ENCODE measurements at regions not wholly inside any gene's neighbourhood (a gene's known extent, or its start where the extent isn't known, plus 50 kb on each side); places are given as distances from the start of the nearest gene placed in this dataset.
A peak's percentile ranks its signal among the peaks of the same experiment; 100 is the strongest.

- no peak for DNase-seq (ENCODE audit: low read depth, low spot score)
Measured at GRCh38 chr10:78557433-78557925, 511.3 kb upstream of the ZMIZ1 start.

GRCh38 chr10:78559661-78560340, 509.0 kb upstream of the ZMIZ1 start:
- DNase-seq (ENCODE audit: low read depth, low spot score), result no peak

GRCh38 chr10:78560341-78560688, 508.5 kb upstream of the ZMIZ1 start:
- DNase-seq (ENCODE audit: low read depth, low spot score), result no peak

GRCh38 chr10:78563314-78563713, 505.5 kb upstream of the ZMIZ1 start:
- peak; percentile 29 for DNase-seq (ENCODE audit: low read depth, low spot score)

GRCh38 chr10:78565841-78566240, 502.9 kb upstream of the ZMIZ1 start:
- DNase-seq (ENCODE audit: low read depth, low spot score), result no peak

GRCh38 chr10:78566284-78567111, 502.3 kb upstream of the ZMIZ1 start:
- no peak for DNase-seq (ENCODE audit: low read depth, low spot score)

- DNase-seq (ENCODE audit: low read depth, low spot score), result no peak
Measured at GRCh38 chr10:78567680-78568455, 500.9 kb upstream of the ZMIZ1 start.

GRCh38 chr10:78568620-78569019, 500.1 kb upstream of the ZMIZ1 start:
- no peak for DNase-seq (ENCODE audit: low read depth, low spot score)

GRCh38 chr10:78570633-78571235, 498.0 kb upstream of the ZMIZ1 start:
- peak; percentile 56 for DNase-seq (ENCODE audit: low read depth, low spot score)

- DNase-seq (ENCODE audit: low read depth, low spot score), result no peak
Measured at GRCh38 chr10:78571286-78571685, 497.5 kb upstream of the ZMIZ1 start.

GRCh38 chr10:78571891-78572290, 496.9 kb upstream of the ZMIZ1 start:
- no peak for DNase-seq (ENCODE audit: low read depth, low spot score)

- no peak for DNase-seq (ENCODE audit: low read depth, low spot score)
Measured at GRCh38 chr10:78572565-78572964, 496.2 kb upstream of the ZMIZ1 start.

GRCh38 chr10:78574547-78574946, 494.2 kb upstream of the ZMIZ1 start:
- DNase-seq (ENCODE audit: low read depth, low spot score), result no peak

- peak; percentile 70 for DNase-seq (ENCODE audit: low read depth, low spot score)
Measured at GRCh38 chr10:78575400-78575799, 493.4 kb upstream of the ZMIZ1 start.

GRCh38 chr10:78576276-78576675, 492.5 kb upstream of the ZMIZ1 start:
- no peak for DNase-seq (ENCODE audit: low read depth, low spot score)

GRCh38 chr10:78577712-78578111, 491.1 kb upstream of the ZMIZ1 start:
- DNase-seq (ENCODE audit: low read depth, low spot score), result no peak

GRCh38 chr10:78578929-78579328, 489.8 kb upstream of the ZMIZ1 start:
- DNase-seq (ENCODE audit: low read depth, low spot score), result no peak

GRCh38 chr10:78579576-78579975, 489.2 kb upstream of the ZMIZ1 start:
- no peak for DNase-seq (ENCODE audit: low read depth, low spot score)

- peak; percentile 83 for DNase-seq (ENCODE audit: low read depth, low spot score)
Measured at GRCh38 chr10:78579995-78580394, 488.8 kb upstream of the ZMIZ1 start.

- no peak for DNase-seq (ENCODE audit: low read depth, low spot score)
Measured at GRCh38 chr10:78581133-78581694, 487.6 kb upstream of the ZMIZ1 start.

- DNase-seq (ENCODE audit: low read depth, low spot score), result no peak
Measured at GRCh38 chr10:78582540-78582939, 486.2 kb upstream of the ZMIZ1 start.

GRCh38 chr10:78584266-78584665, 484.5 kb upstream of the ZMIZ1 start:
- DNase-seq (ENCODE audit: low read depth, low spot score), result no peak

Data from astrocyte of the hippocampus (primary cell).